Uterus (tissue), 3 donors: ENCODE measurements at regions not wholly inside any gene's neighbourhood (a gene's known extent, or its start where the extent isn't known, plus 50 kb on each side); places are given as distances from the start of the nearest gene placed in this dataset.

ENCODE experiments used
- DNase-seq, 2 donors: peaks; one replicate each; pipeline ENCODE4 v3.0.0-alpha.2; 2019 to 2020
- H3K27ac ChIP-seq, 2 donors: fragments of 200-600 bp; sonication (generic); 1 replicate in 1 of 2; 2 replicates in 1 of 2; pipeline ENCODE4 v1.5.1; 2016 to 2018
- H3K27me3 ChIP-seq, 2 donors: fragments of 200-600 bp; sonication (generic); one replicate each; pipeline ENCODE4 v1.5.1; 2018 to 2019; ENCODE audit warnings: control low read depth in 1 of 2
- H3K36me3 ChIP-seq, 2 donors: fragments of 200-600 bp; sonication (generic); one replicate each; pipeline ENCODE4 v1.5.1; 2019; ENCODE audit warnings: control low read depth in 1 of 2
- H3K4me1 ChIP-seq, 2 donors: fragments of 200-600 bp; sonication (generic); one replicate each; pipeline ENCODE4 v1.5.1; 2018 to 2019; ENCODE audit warnings: control low read depth in 1 of 2
- H3K4me3 ChIP-seq, 2 donors: fragments of 200-600 bp; sonication (generic); 1 replicate in 1 of 2; 2 replicates in 1 of 2; pipeline ENCODE4 v1.5.1; 2018 to 2019; ENCODE audit warnings: mild to moderate bottlenecking in 1 of 2
- H3K9me3 ChIP-seq, 2 donors: fragments of 200-600 bp; sonication (generic); one replicate each; pipeline ENCODE4 v1.5.1; 2019; ENCODE audit warnings: control low read depth in 1 of 2
- CTCF ChIP-seq, 4 experiments: fragments of 200-600 bp in 2 of 4; fragments of 450-650 bp in 2 of 4; sonication (generic) in 2 of 4; IDR thresholded peaks; one replicate each; pipeline ENCODE4 v1.5.1; 2016 to 2019; ENCODE audit warnings: antibody characterized with exemption in 4 of 4, mild to moderate bottlenecking in 2 of 4, moderate library complexity in 1 of 4
- POLR2A ChIP-seq, 2 donors: fragments of 450-650 bp; IDR thresholded peaks; one replicate each; pipeline ENCODE4 v1.6.1; 2016; ENCODE audit warnings: antibody characterized with exemption in 2 of 2, mild to moderate bottlenecking in 1 of 2, moderate library complexity in 1 of 2
- intact Hi-C: fragments of 100-400 bp; cut with DNase I; formaldehyde crosslinking; loops from one replicate; pipeline ENCODE4 v1.15.1; 2023; ENCODE audit warnings: low total_unique reads
- donor health status: DM: yes; HTN: yes; CAD: no.

DNA sequence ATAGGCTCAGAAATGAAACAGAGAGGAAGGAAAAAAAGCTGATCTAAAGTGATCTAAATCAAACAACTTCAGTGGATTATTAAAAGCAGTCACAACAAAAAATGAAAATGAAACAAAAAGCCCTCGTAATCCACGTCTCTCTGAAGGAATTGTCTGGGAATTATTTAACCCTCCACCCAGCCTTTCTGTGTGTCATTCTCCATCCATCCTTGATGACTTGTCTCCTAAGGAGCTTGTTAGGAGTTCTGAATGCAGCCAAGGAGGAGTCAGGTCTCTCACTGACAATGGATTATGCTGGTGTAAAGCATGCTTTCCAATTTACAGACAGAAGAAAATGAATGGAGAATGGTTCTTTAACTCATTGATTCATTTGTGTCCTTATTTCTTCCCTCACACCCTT is 359.3 kb upstream of the RUNX1 start:
- intact Hi-C loops, result no loop called here
- H3K27ac ChIP-seq, result no peak overlapping the region
- DNase-seq, result no peak
- no peak for TF ChIP-seq CTCF (IDR thresholded peaks at IDR 0.05)
- TF ChIP-seq POLR2A (IDR thresholded peaks at IDR 0.05), result no peak
- no peaks in the 10 kb centered on the region for H3K36me3 ChIP-seq
- H3K27me3 ChIP-seq, result no peaks in the 10 kb centered on the region
- H3K4me3 ChIP-seq, result no peak overlapping the region
- no peaks in the 10 kb centered on the region for H3K4me1 ChIP-seq
- H3K9me3 ChIP-seq, result no peaks in the 10 kb centered on the region

GRCh38 chr21:35406635-35407034 is 357.5 kb upstream of the RUNX1 start:
- DNase-seq, result no peak
- Histone ChIP-seq H3K4me1 (no peaks in the 10 kb centered on the region), H3K36me3 (no peaks in the 10 kb centered on the region), H3K9me3 (no peaks in the 10 kb centered on the region), H3K27ac (no peak overlapping the region), H3K4me3 (no peak overlapping the region), H3K27me3 (no peaks in the 10 kb centered on the region)
- intact Hi-C loops, result no loop called here
- TF ChIP-seq CTCF (IDR thresholded peaks at IDR 0.05), result no peak
- no peak for TF ChIP-seq POLR2A (IDR thresholded peaks at IDR 0.05)

GRCh38 chr21:35405981-35406380 is 356.9 kb upstream of the RUNX1 start:
- TF ChIP-seq CTCF (IDR thresholded peaks at IDR 0.05) (no peak), POLR2A (IDR thresholded peaks at IDR 0.05) (no peak)
- Histone ChIP-seq H3K27ac (no peak overlapping the region), H3K36me3 (no peaks in the 10 kb centered on the region), H3K27me3 (no peaks in the 10 kb centered on the region), H3K4me3 (no peak overlapping the region), H3K4me1 (no peaks in the 10 kb centered on the region), H3K9me3 (no peaks in the 10 kb centered on the region)
- no peak for DNase-seq
- intact Hi-C loops, result no loop called here

DNA sequence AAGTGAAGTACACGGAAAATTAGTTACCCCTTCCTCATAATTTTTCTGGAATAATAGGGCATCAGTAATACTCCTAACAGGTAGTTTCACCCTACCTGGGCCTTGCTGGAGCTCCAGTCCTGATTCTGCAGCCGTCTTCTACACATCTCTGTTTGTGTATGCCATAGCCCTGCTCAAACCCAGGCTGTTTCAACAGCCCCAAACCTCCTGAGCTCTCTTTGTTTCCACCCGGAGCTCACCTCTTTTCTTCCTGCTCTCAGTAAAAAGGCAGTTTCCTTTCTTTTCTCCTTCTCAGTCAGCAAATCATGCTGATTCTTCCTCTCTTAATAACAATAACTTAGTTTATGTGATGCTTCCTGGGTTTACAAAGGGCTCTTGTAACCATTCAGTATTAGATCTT is 355.1 kb upstream of the RUNX1 start:
- no peak overlapping the region for H3K4me3 ChIP-seq
- intact Hi-C loops, result no loop called here
- H3K9me3 ChIP-seq, result no peaks in the 10 kb centered on the region
- H3K27me3 ChIP-seq, result no peaks in the 10 kb centered on the region
- H3K4me1 ChIP-seq, result no peaks in the 10 kb centered on the region
- H3K36me3 ChIP-seq, result no peaks in the 10 kb centered on the region
- TF ChIP-seq CTCF (IDR thresholded peaks at IDR 0.05) (no peak), POLR2A (IDR thresholded peaks at IDR 0.05) (no peak)
- DNase-seq, result no peak
- no peak overlapping the region for H3K27ac ChIP-seq

DNA sequence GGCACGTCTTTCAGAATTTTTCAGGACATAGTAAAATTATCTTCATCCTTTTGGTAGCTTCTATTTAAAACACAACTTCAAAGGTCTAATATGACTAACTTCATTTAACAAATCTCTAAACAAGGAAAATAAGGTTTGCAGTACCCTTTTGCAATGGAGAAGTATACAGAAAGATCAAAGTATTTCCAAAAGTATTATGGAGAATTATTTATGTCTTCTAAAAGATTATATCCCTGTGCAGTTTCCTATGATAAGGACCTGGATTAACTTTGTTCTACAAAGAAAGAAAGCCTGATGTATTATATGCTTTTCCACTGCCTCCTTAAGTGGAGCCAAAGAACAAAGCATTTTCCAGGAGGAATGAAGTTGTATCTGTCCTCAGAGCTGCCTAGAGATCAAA is 353.0 kb upstream of the RUNX1 start:
- Histone ChIP-seq H3K4me3 (no peak overlapping the region), H3K36me3 (no peaks in the 10 kb centered on the region), H3K4me1 (no peaks in the 10 kb centered on the region), H3K27ac (no peak overlapping the region), H3K27me3 (no peaks in the 10 kb centered on the region), H3K9me3 (no peaks in the 10 kb centered on the region)
- no peak for TF ChIP-seq CTCF (IDR thresholded peaks at IDR 0.05)
- TF ChIP-seq POLR2A (IDR thresholded peaks at IDR 0.05), result no peak
- DNase-seq, result no peak
- intact Hi-C loops, result no loop called here
